Nephron (organoid): ENCODE measurements at regions not wholly inside any gene's neighbourhood (a gene's known extent, or its start where the extent isn't known, plus 50 kb on each side); places are given as distances from the start of the nearest gene placed in this dataset.
"Not testable (repeated sequence)": the region's sequence is repeated elsewhere in the genome, so short reads cannot be mapped to it uniquely, and the experiment has no call there.

Source experiments
- H3K27ac Mint-ChIP-seq, 3 experiments: 2 replicates each; pipeline ENCODE4 v1.8.0; 2020; ENCODE audit warnings: mixed read lengths in 3 of 3, mild to moderate bottlenecking in 2 of 3, moderate library complexity in 1 of 3
- H3K27me3 Mint-ChIP-seq: 2 replicates; pipeline ENCODE4 v1.8.0; 2021; ENCODE audit warnings: low read depth, mild to moderate bottlenecking, moderate library complexity, mixed read lengths
- H3K36me3 Mint-ChIP-seq: 2 replicates; pipeline ENCODE4 v1.8.0; 2020; ENCODE audit warnings: low read depth, mixed read lengths
- H3K4me1 Mint-ChIP-seq: 2 replicates; pipeline ENCODE4 v1.8.0; 2020; ENCODE audit warnings: mixed read lengths
- H3K4me3 Mint-ChIP-seq, 3 experiments: 2 replicates each; pipeline ENCODE4 v1.8.0; 2020; ENCODE audit warnings: mild to moderate bottlenecking in 3 of 3, mixed read lengths in 3 of 3, moderate library complexity in 2 of 3
- H3K9me3 Mint-ChIP-seq: 2 replicates; pipeline ENCODE4 v1.8.0; 2020; ENCODE audit warnings: mixed read lengths
- TF ChIP-seq, protein P1 (sequence below), 3 experiments: fragments of 200-600 bp; sonication (generic); IDR thresholded peaks; one replicate each; pipeline ENCODE4 v1.5.0; 2021; ENCODE audit warnings: antibody characterized with exemption in 3 of 3; ENCODE audit not compliant: unreplicated experiment in 3 of 3

DNA sequence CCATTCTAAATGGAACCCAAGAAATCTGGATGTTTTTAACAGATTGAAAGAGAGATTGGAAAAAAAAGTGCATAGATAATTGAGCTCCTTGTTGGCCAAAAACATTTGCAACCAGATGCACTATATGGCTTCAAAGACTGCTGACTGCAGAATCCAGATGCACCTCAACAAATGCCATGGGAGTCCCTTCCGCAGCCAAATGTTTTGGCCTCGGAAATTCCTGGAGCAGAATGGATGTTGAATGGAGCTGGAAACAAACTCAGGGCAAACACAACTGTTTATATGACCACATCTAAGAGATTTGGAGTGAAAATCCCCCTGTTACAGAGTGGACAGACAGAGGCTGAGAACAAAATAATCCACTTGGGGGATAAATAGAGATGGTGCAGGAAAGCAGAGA is 285.0 kb upstream of the NFIA start:
- Mint-ChIP-seq H3K27ac (no peak overlapping the region), H3K4me1 (no peaks in the 10 kb centered on the region), H3K4me3 (no peak overlapping the region)

DNA sequence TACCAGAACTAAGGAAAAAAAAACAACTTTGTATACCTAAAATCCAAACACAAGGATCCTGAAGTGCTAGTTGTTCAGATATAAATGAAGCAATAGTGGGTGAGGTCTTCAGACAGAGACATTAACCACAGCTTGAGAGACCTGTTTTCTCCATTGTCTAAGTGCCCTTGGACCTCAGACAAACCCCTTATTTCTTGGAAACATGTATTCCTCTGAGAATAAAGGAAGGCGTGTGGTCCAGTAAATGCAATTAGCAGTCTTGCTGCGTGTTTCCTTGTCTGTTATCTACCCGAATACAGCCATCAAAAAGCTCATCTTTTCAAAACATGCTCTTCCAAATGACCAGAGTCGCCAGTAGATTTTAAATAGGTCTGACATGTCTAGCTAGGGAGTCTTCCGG is 291.1 kb upstream of the NFIA start:
- H3K27ac Mint-ChIP-seq: no peak overlapping the region
- no peaks in the 10 kb centered on the region for H3K9me3 Mint-ChIP-seq
- no peak overlapping the region for H3K4me3 Mint-ChIP-seq
- H3K27me3 Mint-ChIP-seq: no peaks in the 10 kb centered on the region
- no peaks in the 10 kb centered on the region for H3K4me1 Mint-ChIP-seq
- no peaks in the 10 kb centered on the region for H3K36me3 Mint-ChIP-seq
- TF ChIP-seq, protein P1, sequence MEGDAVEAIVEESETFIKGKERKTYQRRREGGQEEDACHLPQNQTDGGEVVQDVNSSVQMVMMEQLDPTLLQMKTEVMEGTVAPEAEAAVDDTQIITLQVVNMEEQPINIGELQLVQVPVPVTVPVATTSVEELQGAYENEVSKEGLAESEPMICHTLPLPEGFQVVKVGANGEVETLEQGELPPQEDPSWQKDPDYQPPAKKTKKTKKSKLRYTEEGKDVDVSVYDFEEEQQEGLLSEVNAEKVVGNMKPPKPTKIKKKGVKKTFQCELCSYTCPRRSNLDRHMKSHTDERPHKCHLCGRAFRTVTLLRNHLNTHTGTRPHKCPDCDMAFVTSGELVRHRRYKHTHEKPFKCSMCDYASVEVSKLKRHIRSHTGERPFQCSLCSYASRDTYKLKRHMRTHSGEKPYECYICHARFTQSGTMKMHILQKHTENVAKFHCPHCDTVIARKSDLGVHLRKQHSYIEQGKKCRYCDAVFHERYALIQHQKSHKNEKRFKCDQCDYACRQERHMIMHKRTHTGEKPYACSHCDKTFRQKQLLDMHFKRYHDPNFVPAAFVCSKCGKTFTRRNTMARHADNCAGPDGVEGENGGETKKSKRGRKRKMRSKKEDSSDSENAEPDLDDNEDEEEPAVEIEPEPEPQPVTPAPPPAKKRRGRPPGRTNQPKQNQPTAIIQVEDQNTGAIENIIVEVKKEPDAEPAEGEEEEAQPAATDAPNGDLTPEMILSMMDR (IDR thresholded peaks at IDR 0.05; ENCODE audit: unreplicated experiment in 3 of 3): no peak

More for the DNA sequence above, 285.0 kb upstream of the NFIA start:
- TF ChIP-seq, protein P1 (IDR thresholded peaks at IDR 0.05; ENCODE audit: unreplicated experiment in 3 of 3): no peak
- Mint-ChIP-seq H3K27me3 (no peaks in the 10 kb centered on the region), H3K36me3 (no peaks in the 10 kb centered on the region), H3K9me3 (no peaks in the 10 kb centered on the region)

GRCh38 chr1:60773099-60773498 is 309.3 kb upstream of the NFIA start:
- not testable (repeated sequence) for H3K27ac Mint-ChIP-seq, H3K4me1 Mint-ChIP-seq, H3K4me3 Mint-ChIP-seq, H3K27me3 Mint-ChIP-seq
- Mint-ChIP-seq H3K9me3 (peaks cover 44% of the 10 kb centered on the region), H3K36me3 (peaks cover 12% of the 10 kb centered on the region)

DNA sequence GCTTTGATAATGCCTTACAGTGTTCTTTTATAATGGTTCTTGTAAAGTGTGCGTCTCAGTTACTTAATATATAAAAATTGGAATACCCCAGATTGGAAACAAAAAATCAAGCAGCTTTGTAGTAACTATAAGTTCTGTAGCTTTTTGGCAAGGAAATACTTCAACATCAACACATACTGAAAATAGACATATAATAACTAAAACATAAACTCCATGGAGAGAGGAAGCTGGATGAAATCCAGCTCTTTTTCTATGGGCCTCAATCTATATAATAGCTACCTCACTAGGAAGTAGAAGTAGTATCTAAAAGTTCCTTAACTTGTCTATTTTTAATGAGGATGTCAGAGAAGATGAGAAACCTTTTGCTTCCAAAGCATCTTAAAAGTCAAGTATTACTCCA is 313.3 kb upstream of the NFIA start:
- TF ChIP-seq, protein P1 (IDR thresholded peaks at IDR 0.05; ENCODE audit: unreplicated experiment in 3 of 3): no peak
- Mint-ChIP-seq H3K36me3 (peaks cover 12% of the 10 kb centered on the region), H3K27me3 (no peaks in the 10 kb centered on the region), H3K27ac (no peak overlapping the region), H3K4me3 (no peak overlapping the region), H3K4me1 (peaks cover 11% of the 10 kb centered on the region), H3K9me3 (peaks cover 33% of the 10 kb centered on the region)

DNA sequence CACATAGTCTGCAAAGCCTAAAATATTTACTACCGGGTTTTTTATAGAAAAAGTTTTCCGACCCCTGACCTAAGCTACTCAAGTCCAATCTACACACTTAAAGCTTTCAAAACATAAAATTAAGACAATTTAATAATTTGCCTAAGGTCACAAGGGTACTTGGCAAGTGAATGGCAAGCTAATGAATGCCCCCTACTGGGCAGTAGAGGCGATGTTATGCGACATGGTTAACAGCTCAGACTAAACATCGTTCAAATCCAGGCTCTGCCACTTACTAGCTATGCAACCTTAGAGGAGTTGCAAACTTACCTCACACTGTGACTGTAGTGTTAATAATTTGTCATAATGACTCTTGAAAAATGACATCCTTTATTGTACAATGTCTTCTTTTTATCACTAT is 317.2 kb upstream of the NFIA start:
- Mint-ChIP-seq H3K36me3 (no peaks in the 10 kb centered on the region), H3K4me3 (no peak overlapping the region), H3K27ac (no peak overlapping the region), H3K27me3 (no peaks in the 10 kb centered on the region), H3K9me3 (peaks cover 7% of the 10 kb centered on the region), H3K4me1 (peaks cover 41% of the 10 kb centered on the region)
- TF ChIP-seq, protein P1 (IDR thresholded peaks at IDR 0.05; ENCODE audit: unreplicated experiment in 3 of 3): peak in 2 of 3 experiments; percentile 48 to 56

DNA sequence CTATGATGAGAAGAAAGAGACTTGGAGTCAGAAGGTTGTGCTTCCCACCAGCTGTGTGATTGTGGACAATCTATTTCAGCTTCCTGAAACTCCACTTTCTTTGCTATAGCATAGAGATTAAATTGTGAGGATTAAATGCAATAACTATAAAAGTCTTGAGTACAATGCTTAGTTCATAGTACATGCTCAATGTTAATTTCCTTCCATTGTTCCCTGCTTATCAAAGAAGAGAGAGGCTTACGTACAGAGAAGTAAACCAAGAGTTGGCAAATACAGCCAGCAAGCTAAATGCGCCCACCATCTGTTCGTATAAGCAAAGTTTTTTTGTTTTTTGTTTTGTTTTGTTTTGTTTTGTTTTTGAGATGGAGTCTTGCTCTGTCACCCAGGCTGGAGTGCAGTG is 317.9 kb upstream of the NFIA start:
- Mint-ChIP-seq H3K27ac (peak overlapping the region in 2 of 3 experiments; percentile 81 to 84), H3K36me3 (no peaks in the 10 kb centered on the region), H3K4me1 (peaks cover 43% of the 10 kb centered on the region), H3K27me3 (no peaks in the 10 kb centered on the region), H3K4me3 (no peak overlapping the region), H3K9me3 (peaks cover 5% of the 10 kb centered on the region)
- TF ChIP-seq, protein P1 (IDR thresholded peaks at IDR 0.05; ENCODE audit: unreplicated experiment in 3 of 3): no peak
